A673 (cell line): ENCODE measurements at regions not wholly inside any gene's neighbourhood (a gene's known extent, or its start where the extent isn't known, plus 50 kb on each side); places are given as distances from the start of the nearest gene placed in this dataset.

Source experiments
- CTCF ChIP-seq: fragments of 300-800, 200-600 bp; sonication (generic); conservative IDR thresholded peaks from 2 replicates; pipeline ENCODE4 v1.5.1; 2017; ENCODE audit warnings: low read depth, mild to moderate bottlenecking, antibody characterized with exemption, low read length, moderate library complexity, mixed read lengths
- EZH2 ChIP-seq: fragments of 200-600 bp; sonication (generic); IDR thresholded peaks from 2 replicates; pipeline ENCODE4 v1.6.1; 2017; ENCODE audit warnings: borderline replicate concordance, low read depth, mild to moderate bottlenecking, mixed read lengths, antibody characterized with exemption, low read length; ENCODE audit not compliant: poor library complexity, severe bottlenecking

DNA sequence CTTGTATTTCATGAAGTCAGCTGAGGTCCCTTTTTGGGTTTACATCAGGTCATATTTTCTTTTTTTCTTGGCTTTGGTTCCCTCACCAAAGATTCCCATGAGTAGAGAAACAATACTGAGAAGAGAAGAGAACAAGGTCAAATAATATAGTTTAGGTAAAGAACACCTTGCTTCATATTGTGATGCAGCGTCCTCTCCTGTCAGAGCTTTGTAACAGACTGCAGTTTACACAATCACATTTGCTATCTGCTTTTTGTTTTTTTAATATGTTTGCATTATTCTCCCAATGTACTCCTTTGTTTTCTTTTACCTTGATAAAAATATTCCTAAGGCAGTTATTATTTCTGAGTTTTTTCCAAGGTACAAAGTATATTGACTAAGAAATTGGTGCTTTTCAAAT is 283.2 kb downstream of the SHOX2 start:
- TF ChIP-seq CTCF: no peak
- TF ChIP-seq EZH2: no peak
